SU-DHL-6 (cell line): ENCODE measurements at regions not wholly inside any gene's neighbourhood (a gene's known extent, or its start where the extent isn't known, plus 50 kb on each side); places are given as distances from the start of the nearest gene placed in this dataset.

ENCODE experiments used
- H2AFZ ChIP-seq: fragments of 200-600 bp; sonication (generic); 2 replicates; pipeline ENCODE4 v1.6.1; 2014; ENCODE audit warnings: low read depth, mild to moderate bottlenecking, moderate library complexity, mixed read lengths, antibody characterized with exemption, low read length; ENCODE audit not compliant: severe bottlenecking
- H3F3A ChIP-seq: fragments of 200-600 bp; shearing (Covaris generic); 2 replicates; pipeline ENCODE4 v1.6.0; 2016; ENCODE audit warnings: antibody characterized with exemption, mild to moderate bottlenecking; ENCODE audit not compliant: insufficient read depth
- H3K27ac ChIP-seq: fragments of 200-600 bp; sonication (generic); 2 replicates; pipeline ENCODE4 v1.5.1; 2016; ENCODE audit warnings: low read depth, mild to moderate bottlenecking, low read length, moderate library complexity, mixed read lengths
- H3K27me3 ChIP-seq: fragments of 200-600 bp; sonication (generic), shearing (Covaris generic); 2 replicates; pipeline ENCODE4 v1.6.0; 2014; ENCODE audit warnings: mild to moderate bottlenecking, low read length
- H3K36me3 ChIP-seq: fragments of 200-600 bp; sonication (generic); 2 replicates; pipeline ENCODE4 v1.6.1; 2014; ENCODE audit warnings: mild to moderate bottlenecking, low read length, mixed read lengths
- H3K4me2 ChIP-seq: fragments of 300-600, 200-600 bp; shearing (Covaris generic), sonication (generic); 2 replicates; pipeline ENCODE4 v1.6.0; 2014; ENCODE audit warnings: low read length, low read depth, mild to moderate bottlenecking; ENCODE audit not compliant: poor library complexity, severe bottlenecking
- H3K4me3 ChIP-seq: fragments of 200-600 bp; sonication (generic); 2 replicates; pipeline ENCODE4 v1.5.1; 2014; ENCODE audit warnings: antibody characterized with exemption, low read length, mild to moderate bottlenecking, mixed read lengths; ENCODE audit not compliant: insufficient read depth, poor library complexity, severe bottlenecking
- H3K79me2 ChIP-seq: fragments of 200-600 bp; sonication (generic); 2 replicates; pipeline ENCODE4 v1.6.1; 2014; ENCODE audit warnings: mild to moderate bottlenecking, low read length, moderate library complexity; ENCODE audit not compliant: insufficient read depth
- H3K9ac ChIP-seq: fragments of 200-600 bp; sonication (generic); 2 replicates; pipeline ENCODE4 v1.7.0; 2014; ENCODE audit warnings: mild to moderate bottlenecking, low read length
- H3K9me2 ChIP-seq: fragments of 200-600 bp; sonication (generic); replicated peaks from 2 replicates; pipeline ENCODE4 v1.6.1; 2014; ENCODE audit warnings: low read length; ENCODE audit not compliant: insufficient read depth
- H3K9me3 ChIP-seq: fragments of 200-600 bp; sonication (generic); 2 replicates; pipeline ENCODE4 v1.6.1; 2014; ENCODE audit warnings: low read length, mixed read lengths; ENCODE audit not compliant: insufficient read depth
- H4K20me1 ChIP-seq: fragments of 200-600 bp; sonication (generic); 2 replicates; pipeline ENCODE4 v1.6.1; 2014; ENCODE audit warnings: low read depth, mild to moderate bottlenecking, antibody characterized with exemption, low read length, moderate library complexity, mixed read lengths
- CTCF ChIP-seq: fragments of 200-600 bp; sonication (generic); IDR thresholded peaks from one replicate; pipeline ENCODE4 v1.5.1; 2017; ENCODE audit warnings: antibody characterized with exemption, mild to moderate bottlenecking, low read length, moderate library complexity; ENCODE audit not compliant: insufficient read depth, poor library complexity, severe bottlenecking
- EZH2phosphoT487 ChIP-seq: fragments of 200-600 bp; sonication (generic), shearing (Covaris generic); conservative IDR thresholded peaks from 2 replicates; pipeline ENCODE4 v1.6.1; 2018; ENCODE audit warnings: mild to moderate bottlenecking, antibody characterized with exemption, low read length, moderate library complexity, mixed read lengths

- Histone ChIP-seq H3K4me2 (no peak overlapping the region), H3K9me2 (no peaks in the 10 kb centered on the region), H3F3A (no peaks in the 10 kb centered on the region), H3K4me3 (no peak overlapping the region), H2AFZ (no peak overlapping the region), H3K27ac (no peak overlapping the region), H3K27me3 (no peaks in the 10 kb centered on the region), H3K79me2 (no peaks in the 10 kb centered on the region), H3K9ac (no peak overlapping the region), H3K9me3 (no peaks in the 10 kb centered on the region), H3K36me3 (no peaks in the 10 kb centered on the region), H4K20me1 (no peaks in the 10 kb centered on the region; the same call in 1 of the 2 replicates)
- TF ChIP-seq EZH2phosphoT487 (no peak), CTCF (no peak)
These were observed 134.9 kb upstream of the ZNF92 start for GRCh38 chr7:65238785-65239184.

- Histone ChIP-seq H3K4me2 (no peak overlapping the region), H3K9me2 (no peaks in the 10 kb centered on the region), H3K36me3 (no peaks in the 10 kb centered on the region), H3K4me3 (no peak overlapping the region), H3K79me2 (no peaks in the 10 kb centered on the region), H3F3A (no peaks in the 10 kb centered on the region), H3K9me3 (no peaks in the 10 kb centered on the region), H2AFZ (no peak overlapping the region), H4K20me1 (no peaks in the 10 kb centered on the region), H3K9ac (no peak overlapping the region), H3K27me3 (no peaks in the 10 kb centered on the region), H3K27ac (no peak overlapping the region)
- no peak for TF ChIP-seq EZH2phosphoT487
- TF ChIP-seq CTCF = no peak
These were observed 138.1 kb upstream of the ZNF92 start for GRCh38 chr7:65235586-65235985.

- Histone ChIP-seq H3K36me3 (no peaks in the 10 kb centered on the region), H3K9me3 (no peaks in the 10 kb centered on the region), H4K20me1 (no peaks in the 10 kb centered on the region), H3K9me2 (no peaks in the 10 kb centered on the region), H3K4me3 (no peak overlapping the region), H3F3A (no peaks in the 10 kb centered on the region), H2AFZ (no peak overlapping the region), H3K27ac (no peak overlapping the region), H3K4me2 (no peak overlapping the region), H3K9ac (no peak overlapping the region), H3K79me2 (no peaks in the 10 kb centered on the region), H3K27me3 (no peaks in the 10 kb centered on the region)
- TF ChIP-seq CTCF = no peak
- no peak for TF ChIP-seq EZH2phosphoT487
These were observed 140.1 kb upstream of the ZNF92 start for GRCh38 chr7:65233409-65234034.
